SU-DHL-6 (cell line): ENCODE measurements at regions not wholly inside any gene's neighbourhood (a gene's known extent, or its start where the extent isn't known, plus 50 kb on each side); places are given as distances from the start of the nearest gene placed in this dataset.

ENCODE experiments used
- H2AFZ ChIP-seq: fragments of 200-600 bp; sonication (generic); 2 replicates; pipeline ENCODE4 v1.6.1; 2014; ENCODE audit warnings: low read depth, mild to moderate bottlenecking, moderate library complexity, mixed read lengths, antibody characterized with exemption, low read length; ENCODE audit not compliant: severe bottlenecking
- H3F3A ChIP-seq: fragments of 200-600 bp; shearing (Covaris generic); 2 replicates; pipeline ENCODE4 v1.6.0; 2016; ENCODE audit warnings: antibody characterized with exemption, mild to moderate bottlenecking; ENCODE audit not compliant: insufficient read depth
- H3K27ac ChIP-seq: fragments of 200-600 bp; sonication (generic); 2 replicates; pipeline ENCODE4 v1.5.1; 2016; ENCODE audit warnings: low read depth, mild to moderate bottlenecking, low read length, moderate library complexity, mixed read lengths
- H3K27me3 ChIP-seq: fragments of 200-600 bp; sonication (generic), shearing (Covaris generic); 2 replicates; pipeline ENCODE4 v1.6.0; 2014; ENCODE audit warnings: mild to moderate bottlenecking, low read length
- H3K36me3 ChIP-seq: fragments of 200-600 bp; sonication (generic); 2 replicates; pipeline ENCODE4 v1.6.1; 2014; ENCODE audit warnings: mild to moderate bottlenecking, low read length, mixed read lengths
- H3K4me2 ChIP-seq: fragments of 300-600, 200-600 bp; shearing (Covaris generic), sonication (generic); 2 replicates; pipeline ENCODE4 v1.6.0; 2014; ENCODE audit warnings: low read length, low read depth, mild to moderate bottlenecking; ENCODE audit not compliant: poor library complexity, severe bottlenecking
- H3K4me3 ChIP-seq: fragments of 200-600 bp; sonication (generic); 2 replicates; pipeline ENCODE4 v1.5.1; 2014; ENCODE audit warnings: antibody characterized with exemption, low read length, mild to moderate bottlenecking, mixed read lengths; ENCODE audit not compliant: insufficient read depth, poor library complexity, severe bottlenecking
- H3K79me2 ChIP-seq: fragments of 200-600 bp; sonication (generic); 2 replicates; pipeline ENCODE4 v1.6.1; 2014; ENCODE audit warnings: mild to moderate bottlenecking, low read length, moderate library complexity; ENCODE audit not compliant: insufficient read depth
- H3K9ac ChIP-seq: fragments of 200-600 bp; sonication (generic); 2 replicates; pipeline ENCODE4 v1.7.0; 2014; ENCODE audit warnings: mild to moderate bottlenecking, low read length
- H3K9me2 ChIP-seq: fragments of 200-600 bp; sonication (generic); replicated peaks from 2 replicates; pipeline ENCODE4 v1.6.1; 2014; ENCODE audit warnings: low read length; ENCODE audit not compliant: insufficient read depth
- H3K9me3 ChIP-seq: fragments of 200-600 bp; sonication (generic); 2 replicates; pipeline ENCODE4 v1.6.1; 2014; ENCODE audit warnings: low read length, mixed read lengths; ENCODE audit not compliant: insufficient read depth
- H4K20me1 ChIP-seq: fragments of 200-600 bp; sonication (generic); 2 replicates; pipeline ENCODE4 v1.6.1; 2014; ENCODE audit warnings: low read depth, mild to moderate bottlenecking, antibody characterized with exemption, low read length, moderate library complexity, mixed read lengths
- CTCF ChIP-seq: fragments of 200-600 bp; sonication (generic); IDR thresholded peaks from one replicate; pipeline ENCODE4 v1.5.1; 2017; ENCODE audit warnings: antibody characterized with exemption, mild to moderate bottlenecking, low read length, moderate library complexity; ENCODE audit not compliant: insufficient read depth, poor library complexity, severe bottlenecking
- EZH2phosphoT487 ChIP-seq: fragments of 200-600 bp; sonication (generic), shearing (Covaris generic); conservative IDR thresholded peaks from 2 replicates; pipeline ENCODE4 v1.6.1; 2018; ENCODE audit warnings: mild to moderate bottlenecking, antibody characterized with exemption, low read length, moderate library complexity, mixed read lengths

GRCh38 chr11:95705485-95706124 is 84.0 kb downstream of the FAM76B start:
- no peaks in the 10 kb centered on the region for H3F3A ChIP-seq
- no peaks in the 10 kb centered on the region for H3K9me2 ChIP-seq
- H4K20me1 ChIP-seq = no peaks in the 10 kb centered on the region
- H3K36me3 ChIP-seq = no peaks in the 10 kb centered on the region
- no peaks in the 10 kb centered on the region for H3K9me3 ChIP-seq
- H3K4me3 ChIP-seq = no peak overlapping the region
- H3K4me2 ChIP-seq = no peak overlapping the region
- H3K79me2 ChIP-seq = no peaks in the 10 kb centered on the region
- no peaks in the 10 kb centered on the region for H3K27me3 ChIP-seq
- TF ChIP-seq CTCF (peak; percentile 72), EZH2phosphoT487 (no peak)
- H2AFZ ChIP-seq = no peak overlapping the region
- H3K9ac ChIP-seq = no peak overlapping the region
- H3K27ac ChIP-seq = no peak overlapping the region

- no peak overlapping the region for H3K4me2 ChIP-seq
- H3K9me3 ChIP-seq = no peaks in the 10 kb centered on the region
- H4K20me1 ChIP-seq = no peaks in the 10 kb centered on the region
- no peak overlapping the region for H3K9ac ChIP-seq
- no peaks in the 10 kb centered on the region for H3K9me2 ChIP-seq
- H3K27ac ChIP-seq = no peak overlapping the region
- no peaks in the 10 kb centered on the region for H3K79me2 ChIP-seq
- no peaks in the 10 kb centered on the region for H3K27me3 ChIP-seq
- no peak overlapping the region for H2AFZ ChIP-seq
- H3K4me3 ChIP-seq = no peak overlapping the region
- H3K36me3 ChIP-seq = no peaks in the 10 kb centered on the region
- H3F3A ChIP-seq = no peaks in the 10 kb centered on the region
- no peak for TF ChIP-seq EZH2phosphoT487
- no peak for TF ChIP-seq CTCF
Observed at GRCh38 chr11:95704865-95705264, 84.7 kb downstream of the FAM76B start.

- H3F3A ChIP-seq = no peaks in the 10 kb centered on the region
- H3K4me3 ChIP-seq = no peak overlapping the region
- H3K27ac ChIP-seq = no peak overlapping the region
- no peaks in the 10 kb centered on the region for H3K9me3 ChIP-seq
- H4K20me1 ChIP-seq = no peaks in the 10 kb centered on the region
- H2AFZ ChIP-seq = no peak overlapping the region
- no peaks in the 10 kb centered on the region for H3K36me3 ChIP-seq
- no peak overlapping the region for H3K9ac ChIP-seq
- TF ChIP-seq EZH2phosphoT487 (no peak), CTCF (no peak)
- no peaks in the 10 kb centered on the region for H3K27me3 ChIP-seq
- no peaks in the 10 kb centered on the region for H3K9me2 ChIP-seq
- no peaks in the 10 kb centered on the region for H3K79me2 ChIP-seq
- no peak overlapping the region for H3K4me2 ChIP-seq
Observed at GRCh38 chr11:95703049-95703448, 86.5 kb downstream of the FAM76B start.
